Progenitor cell of endocrine pancreas (in vitro differentiated cells): ENCODE measurements at regions not wholly inside any gene's neighbourhood (a gene's known extent, or its start where the extent isn't known, plus 50 kb on each side); places are given as distances from the start of the nearest gene placed in this dataset.
A peak's percentile ranks its signal among the peaks of the same experiment; 100 is the strongest.

Experiments used
- DNase-seq: peaks from one replicate; pipeline ENCODE4 v3.0.0; 2021; ENCODE audit warnings: low spot score; ENCODE audit not compliant: unreplicated experiment
- H3K27ac Mint-ChIP-seq: 2 replicates; pipeline ENCODE4 v1.8.0; 2021; ENCODE audit warnings: mild to moderate bottlenecking, moderate library complexity, mixed read lengths
- H3K27me3 Mint-ChIP-seq: 2 replicates; pipeline ENCODE4 v1.8.0; 2021; ENCODE audit warnings: mixed read lengths
- H3K36me3 Mint-ChIP-seq: 2 replicates; pipeline ENCODE4 v1.8.0; 2022; ENCODE audit warnings: mixed read lengths; ENCODE audit not compliant: insufficient read depth
- H3K4me1 Mint-ChIP-seq: 2 replicates; pipeline ENCODE4 v1.8.0; 2021; ENCODE audit warnings: low read depth, mixed read lengths
- H3K4me3 Mint-ChIP-seq: 2 replicates; pipeline ENCODE4 v1.8.0; 2021; ENCODE audit warnings: low read depth, mild to moderate bottlenecking, moderate library complexity, mixed read lengths
- H3K9me3 Mint-ChIP-seq: 2 replicates; pipeline ENCODE4 v1.8.0; 2021; ENCODE audit warnings: low read depth, mixed read lengths
- CTCF ChIP-seq: fragments of 200-600 bp; sonication (generic); IDR thresholded peaks from one replicate; pipeline ENCODE4 v1.5.0; 2021; ENCODE audit warnings: antibody characterized with exemption, mild to moderate bottlenecking; ENCODE audit not compliant: unreplicated experiment

GRCh38 chr1:38609166-38610025, 250.2 kb downstream of the RRAGC start:
- no peaks in the 10 kb centered on the region for H3K9me3 Mint-ChIP-seq
- no peak for DNase-seq
- H3K27ac Mint-ChIP-seq: no peak overlapping the region
- no peak overlapping the region for H3K4me3 Mint-ChIP-seq
- TF ChIP-seq CTCF: no peak
- no peaks in the 10 kb centered on the region for H3K36me3 Mint-ChIP-seq
- H3K27me3 Mint-ChIP-seq: peaks cover 57% of the 10 kb centered on the region
- peaks cover 2% of the 10 kb centered on the region for H3K4me1 Mint-ChIP-seq

GRCh38 chr1:38608202-38608864, 251.2 kb downstream of the RRAGC start:
- peak; percentile 75 for TF ChIP-seq CTCF
- peak; percentile 46 for DNase-seq
- H3K4me1 Mint-ChIP-seq: peaks cover 2% of the 10 kb centered on the region

GRCh38 chr1:38607526-38607925, 252.0 kb downstream of the RRAGC start:
- Mint-ChIP-seq H3K36me3 (no peaks in the 10 kb centered on the region), H3K27ac (no peak overlapping the region), H3K4me1 (peaks cover 2% of the 10 kb centered on the region), H3K4me3 (no peak overlapping the region), H3K9me3 (no peaks in the 10 kb centered on the region), H3K27me3 (peaks cover 52% of the 10 kb centered on the region)
- no peak for TF ChIP-seq CTCF
- no peak for DNase-seq

More at GRCh38 chr1:38608202-38608864, 251.2 kb downstream of the RRAGC start:
- no peak overlapping the region for H3K4me3 Mint-ChIP-seq
- no peaks in the 10 kb centered on the region for H3K9me3 Mint-ChIP-seq
- no peaks in the 10 kb centered on the region for H3K36me3 Mint-ChIP-seq
- peaks cover 57% of the 10 kb centered on the region for H3K27me3 Mint-ChIP-seq
- H3K27ac Mint-ChIP-seq: no peak overlapping the region

- peaks cover 2% of the 10 kb centered on the region for H3K4me1 Mint-ChIP-seq
- H3K9me3 Mint-ChIP-seq: no peaks in the 10 kb centered on the region
- H3K27ac Mint-ChIP-seq: no peak overlapping the region
- H3K36me3 Mint-ChIP-seq: no peaks in the 10 kb centered on the region
- peaks cover 38% of the 10 kb centered on the region for H3K27me3 Mint-ChIP-seq
- no peak for TF ChIP-seq CTCF
- no peak for DNase-seq
- H3K4me3 Mint-ChIP-seq: no peak overlapping the region
Observed at GRCh38 chr1:38605063-38605462, 254.5 kb downstream of the RRAGC start.

- H3K27ac Mint-ChIP-seq: no peak overlapping the region
Observed at GRCh38 chr1:38603907-38604306, 255.7 kb downstream of the RRAGC start.

More at GRCh38 chr1:38603907-38604306, 255.7 kb downstream of the RRAGC start:
- Mint-ChIP-seq H3K4me1 (peaks cover 2% of the 10 kb centered on the region), H3K4me3 (no peak overlapping the region), H3K9me3 (no peaks in the 10 kb centered on the region), H3K36me3 (no peaks in the 10 kb centered on the region), H3K27me3 (peaks cover 34% of the 10 kb centered on the region)
- DNase-seq: no peak
- TF ChIP-seq CTCF: no peak
